Small intestine (tissue), 7 donors: ENCODE measurements at regions not wholly inside any gene's neighbourhood (a gene's known extent, or its start where the extent isn't known, plus 50 kb on each side); places are given as distances from the start of the nearest gene placed in this dataset.

Experiments
- DNase-seq, 2 donors: peaks; one replicate each; pipeline versions ENCODE4 v3.0.0 to v3.0.0-alpha.2; 2013
- FAIRE-seq: peaks from 2 replicates; lab custom pipeline; 2012; peaks lifted over from hg19 to GRCh38; lab: Jason Lieb, UNC
- H3K27ac ChIP-seq, 3 donors: one replicate each; pipeline ENCODE4 v1.5.1; 2013; ENCODE audit warnings: low read length in 2 of 3, mild to moderate bottlenecking in 2 of 3, control low read depth in 1 of 3, inconsistent platforms in 1 of 3, low read depth in 1 of 3, moderate library complexity in 1 of 3
- H3K27me3 ChIP-seq, 3 donors: one replicate each; pipeline ENCODE4 v1.6.1; 2013; ENCODE audit warnings: low read length in 3 of 3, inconsistent platforms in 1 of 3; ENCODE audit not compliant: control insufficient read depth in 3 of 3, insufficient read depth in 3 of 3
- H3K36me3 ChIP-seq, 3 donors: one replicate each; pipeline ENCODE4 v1.6.1; 2013; ENCODE audit warnings: low read length in 3 of 3, inconsistent platforms in 1 of 3, low read depth in 1 of 3, mild to moderate bottlenecking in 1 of 3, moderate library complexity in 1 of 3; ENCODE audit not compliant: control insufficient read depth in 3 of 3, insufficient read depth in 2 of 3
- H3K4me1 ChIP-seq, 3 donors: one replicate each; pipeline ENCODE4 v1.6.1; 2013; ENCODE audit warnings: low read length in 2 of 3, inconsistent platforms in 1 of 3, low read depth in 1 of 3, mild to moderate bottlenecking in 1 of 3, moderate library complexity in 1 of 3; ENCODE audit not compliant: control insufficient read depth in 3 of 3, insufficient read depth in 2 of 3
- H3K4me3 ChIP-seq, 3 donors: one replicate each; pipeline ENCODE4 v1.5.1; 2013; ENCODE audit warnings: low read length in 3 of 3, control low read depth in 1 of 3, inconsistent platforms in 1 of 3, low read depth in 1 of 3, mild to moderate bottlenecking in 1 of 3, moderate library complexity in 1 of 3
- H3K9me3 ChIP-seq, 2 donors: one replicate each; pipeline ENCODE4 v1.6.1; 2013; ENCODE audit warnings: low read depth in 1 of 2, low read length in 1 of 2; ENCODE audit not compliant: control insufficient read depth in 2 of 2, insufficient read depth in 1 of 2
- WGBS, 3 donors: extraction: QIAGEN DNeasy Blood & Tissue Kit; methylation state at CpG; one replicate each; pipeline ENCODE4 v1.1.7; 2013; 5-methylcytosine and 5-hydroxymethylcytosine counted together
- donor health status: healthy with polysubstance abuse.
- donor health status: control.
- donor health status: control.
- donor health status: Bipolar disorder and iron deficiency.
- donor health status: healthy.

- Histone ChIP-seq H3K9me3 (peaks cover 0 to 33% of the 10 kb centered on the region in 2 donors), H3K4me3 (no peak overlapping the region), H3K4me1 (no peaks in the 10 kb centered on the region), H3K27ac (no peak overlapping the region), H3K36me3 (no peaks in the 10 kb centered on the region), H3K27me3 (no peaks in the 10 kb centered on the region)
- FAIRE-seq, result no peak
- DNase-seq, result no peak
- 85 to 87% (median 86%) methylated on average over 2 of the region's 2 CpGs for WGBS, 3 donors
These were observed 680.8 kb downstream of the MATN1 start for GRCh38 chr1:30042438-30043147.

GRCh38 chr1:30041741-30042437 is 681.5 kb downstream of the MATN1 start:
- H3K9me3 ChIP-seq, result peaks cover 0 to 33% of the 10 kb centered on the region in 2 donors
- H3K4me1 ChIP-seq, result no peaks in the 10 kb centered on the region
- FAIRE-seq (no peak), DNase-seq (no peak)
- WGBS, 3 donors, result 85 to 89% (median 87%) methylated on average over 7 to 8 of the region's 8 CpGs
- no peaks in the 10 kb centered on the region for H3K36me3 ChIP-seq
- no peak overlapping the region for H3K4me3 ChIP-seq
- H3K27ac ChIP-seq, result no peak overlapping the region
- H3K27me3 ChIP-seq, result no peaks in the 10 kb centered on the region

- no peaks in the 10 kb centered on the region for H3K4me1 ChIP-seq
- DNase-seq (no peak), FAIRE-seq (no peak)
- H3K36me3 ChIP-seq, result no peaks in the 10 kb centered on the region
- WGBS, 3 donors, result 72 to 84% (median 84%) methylated on average over 8 of the region's 8 CpGs
- H3K4me3 ChIP-seq, result no peak overlapping the region
- no peak overlapping the region for H3K27ac ChIP-seq
- H3K9me3 ChIP-seq, result peaks cover 0 to 36% of the 10 kb centered on the region in 2 donors
- H3K27me3 ChIP-seq, result no peaks in the 10 kb centered on the region
These were observed 683.0 kb downstream of the MATN1 start for GRCh38 chr1:30040081-30041019.

- FAIRE-seq (no peak), DNase-seq (peak; percentile 26 to 46)
- Histone ChIP-seq H3K4me1 (no peaks in the 10 kb centered on the region), H3K27ac (no peak overlapping the region), H3K4me3 (no peak overlapping the region), H3K9me3 (peaks cover 0 to 36% of the 10 kb centered on the region in 2 donors), H3K36me3 (no peaks in the 10 kb centered on the region), H3K27me3 (no peaks in the 10 kb centered on the region)
- WGBS, 3 donors, result 44 to 78% (median 68%) methylated on average over 10 of the region's 10 CpGs
These were observed 683.9 kb downstream of the MATN1 start for GRCh38 chr1:30039354-30040080.

- 44 to 77% (median 60%) methylated on average over 9 of the region's 9 CpGs for WGBS, 3 donors
- Histone ChIP-seq H3K9me3 (peaks cover 0 to 35% of the 10 kb centered on the region in 2 donors), H3K27ac (no peak overlapping the region), H3K4me3 (no peak overlapping the region), H3K4me1 (no peaks in the 10 kb centered on the region), H3K27me3 (no peaks in the 10 kb centered on the region), H3K36me3 (no peaks in the 10 kb centered on the region)
- DNase-seq, result no peak
- no peak for FAIRE-seq
These were observed 685.0 kb downstream of the MATN1 start for GRCh38 chr1:30038134-30039025.

GRCh38 chr1:30037251-30038118 is 685.9 kb downstream of the MATN1 start:
- no peak for DNase-seq
- Histone ChIP-seq H3K4me3 (no peak overlapping the region), H3K27ac (no peak overlapping the region), H3K9me3 (peaks cover 0 to 26% of the 10 kb centered on the region in 2 donors), H3K36me3 (no peaks in the 10 kb centered on the region), H3K4me1 (no peaks in the 10 kb centered on the region), H3K27me3 (peaks cover 0 to 3% (median 0%) of the 10 kb centered on the region in 3 donors)
- no peak for FAIRE-seq
- WGBS, 3 donors, result 73 to 85% (median 80%) methylated on average over 10 of the region's 10 CpGs

- H3K27ac ChIP-seq, result no peak overlapping the region
- FAIRE-seq, result no peak
- H3K4me1 ChIP-seq, result no peaks in the 10 kb centered on the region
- no peak overlapping the region for H3K4me3 ChIP-seq
- H3K9me3 ChIP-seq, result peaks cover 0 to 23% of the 10 kb centered on the region in 2 donors
- H3K36me3 ChIP-seq, result no peaks in the 10 kb centered on the region
- DNase-seq, result no peak
- H3K27me3 ChIP-seq, result peaks cover 0 to 3% (median 0%) of the 10 kb centered on the region in 3 donors
These were observed 686.7 kb downstream of the MATN1 start for GRCh38 chr1:30036666-30037065.
